ENCODE measurements at regions not wholly inside any gene's neighbourhood (a gene's known extent, or its start where the extent isn't known, plus 50 kb on each side); places are given as distances from the start of the nearest gene placed in this dataset.

DNA sequence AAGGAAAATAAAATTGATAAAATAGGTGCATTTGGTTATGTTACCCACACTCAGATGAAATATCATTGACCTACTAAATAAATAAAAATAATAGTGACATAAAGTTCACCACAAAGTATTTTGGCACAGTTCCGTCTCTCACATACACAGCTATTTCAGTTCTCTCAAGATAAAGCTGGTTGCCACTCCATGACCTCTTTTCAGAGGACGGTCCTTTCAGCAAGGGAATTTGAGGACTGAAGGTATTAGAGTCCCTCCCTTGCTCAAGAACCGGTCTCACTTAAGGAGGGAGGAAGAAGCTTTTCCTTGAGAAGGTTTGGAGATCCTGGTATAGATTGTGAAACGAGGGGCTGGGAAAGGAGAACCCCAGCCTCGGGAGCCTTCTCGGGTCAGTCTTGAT, 285.5 kb upstream of the CFAP20DC start:
- TF ChIP-seq POLR2A (IDR thresholded peaks at IDR 0.05; ENCODE audit: low read depth, low read length), result no peak
- TF ChIP-seq TAF1 (IDR thresholded peaks at IDR 0.05; ENCODE audit: low read depth, low read length), result no peak
- TF ChIP-seq POLR2AphosphoS5 (IDR thresholded peaks at IDR 0.05; ENCODE audit: low read depth, low read length), result no peak
- no peak for TF ChIP-seq SPI1 (IDR thresholded peaks at IDR 0.05; ENCODE audit: low read depth, low read length)
- TF ChIP-seq PAX5 (IDR thresholded peaks at IDR 0.05; ENCODE audit: insufficient read depth, low read length, severe bottlenecking), result no peak

Measured in GM12891 (cell line).